GM19351 (cell line): ENCODE measurements at regions not wholly inside any gene's neighbourhood (a gene's known extent, or its start where the extent isn't known, plus 50 kb on each side); places are given as distances from the start of the nearest gene placed in this dataset.
"Not testable (repeated sequence)": the region's sequence is repeated elsewhere in the genome, so short reads cannot be mapped to it uniquely, and the experiment has no call there.

Source experiments
- ATAC-seq: cut with Tn5 transposase; IDR thresholded peaks from one replicate; pipeline ENCODE4 v1.9.1; 2021; ENCODE audit warnings: mild to moderate bottlenecking, moderate library complexity; ENCODE audit not compliant: unreplicated experiment

DNA sequence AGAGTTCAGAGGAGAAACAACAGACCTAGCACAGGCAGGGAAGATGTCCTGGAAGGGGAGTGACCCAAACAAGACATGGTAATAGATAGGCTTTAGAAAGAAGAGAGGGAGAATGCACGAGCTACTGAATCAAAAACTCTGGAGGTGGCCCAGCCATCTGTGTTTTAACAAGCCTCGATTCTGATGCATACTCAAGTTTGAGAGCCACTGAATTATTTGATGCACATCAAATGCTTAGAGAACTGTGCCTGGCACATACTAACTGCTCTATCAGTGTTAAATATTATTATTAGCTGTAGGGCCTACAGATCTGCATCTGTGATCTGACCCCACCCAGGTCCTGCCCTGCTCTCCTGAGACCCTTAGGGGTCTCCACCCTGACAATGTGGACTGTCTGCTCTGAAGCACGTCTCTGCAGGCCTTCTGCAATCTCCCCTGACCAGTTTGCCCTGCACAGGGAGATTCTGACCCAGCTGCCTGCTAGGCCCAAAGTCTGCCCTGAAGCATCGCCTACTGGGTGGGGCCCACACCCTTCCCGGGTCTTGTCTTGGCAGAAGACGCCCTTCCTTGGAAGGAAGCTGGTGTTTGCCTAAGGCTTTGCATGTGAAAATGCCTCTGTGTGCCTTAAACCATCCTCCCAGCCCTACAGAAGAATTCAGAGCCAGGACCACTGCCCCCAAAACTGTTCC is 201.5 kb upstream of the KLF3 start:
- ATAC-seq = no peak

DNA sequence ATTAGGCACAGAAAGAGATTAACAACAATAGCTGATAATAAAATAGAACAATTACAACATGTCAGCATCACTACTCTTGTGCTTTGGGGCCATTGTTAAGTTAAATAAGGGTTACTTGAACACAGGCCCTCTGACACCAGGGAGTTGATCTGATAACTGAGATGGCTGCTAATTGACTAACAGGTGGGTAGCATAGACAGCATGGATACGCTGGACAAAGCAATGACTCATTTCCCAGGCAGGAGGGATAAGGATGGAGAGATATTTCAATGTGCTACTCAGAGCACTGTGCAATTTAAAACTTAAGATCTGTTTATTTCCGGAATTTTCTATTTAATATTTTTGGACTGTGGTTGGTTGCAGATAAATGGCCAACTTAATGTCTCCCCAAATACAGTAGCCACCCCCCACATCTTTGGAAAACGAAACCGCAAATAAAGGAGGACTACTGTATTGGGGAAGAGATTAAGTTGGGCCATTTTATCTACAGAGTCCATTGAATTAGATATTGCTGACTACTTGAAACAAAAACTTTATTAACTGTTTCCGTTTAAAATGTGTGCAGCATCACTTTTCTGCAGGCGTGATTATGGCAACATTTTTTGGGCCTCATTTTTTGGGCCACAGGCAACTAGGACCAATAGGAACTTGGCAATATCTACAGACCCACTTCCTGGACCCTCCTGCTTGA is 200.6 kb upstream of the KLF3 start:
- no peak for ATAC-seq

DNA sequence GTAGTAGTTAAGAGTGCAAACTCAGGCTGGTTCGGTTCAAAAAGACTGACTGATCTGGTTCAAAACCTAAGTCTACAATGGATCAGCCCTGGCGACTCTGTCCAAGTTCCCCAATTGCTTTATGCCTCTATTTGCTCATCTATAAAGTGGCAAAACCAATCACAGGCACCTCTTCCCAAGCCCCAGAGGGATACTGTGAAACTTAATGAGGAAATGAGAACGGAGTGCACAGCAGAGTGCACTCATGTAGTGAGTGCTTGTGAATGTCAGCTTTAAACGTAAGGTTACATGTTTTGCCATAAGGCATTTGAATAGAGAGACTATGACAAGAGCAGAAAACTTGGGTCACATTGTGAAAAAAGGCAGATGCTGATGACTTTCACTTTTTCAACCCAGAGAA is 199.7 kb upstream of the KLF3 start:
- no peak for ATAC-seq

DNA sequence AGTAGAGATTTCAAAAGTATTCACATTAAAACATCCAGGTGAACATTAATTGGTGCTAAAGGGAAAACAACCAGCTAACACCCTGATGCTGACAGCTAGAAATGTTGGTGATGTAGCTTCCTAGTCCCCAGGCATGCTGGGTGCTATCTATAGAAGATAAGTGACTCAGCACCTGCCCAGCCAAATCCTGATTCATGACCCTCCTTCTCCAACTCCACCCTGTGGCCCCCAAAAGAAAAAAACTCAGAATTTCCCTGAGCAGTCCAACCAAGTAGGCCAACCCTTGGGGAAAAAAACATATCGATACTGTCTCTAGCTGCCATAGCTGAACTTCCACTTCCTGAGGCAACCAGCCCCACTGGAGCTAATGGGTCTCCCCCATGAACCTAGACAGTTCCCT is 197.6 kb upstream of the KLF3 start:
- ATAC-seq = no peak

DNA sequence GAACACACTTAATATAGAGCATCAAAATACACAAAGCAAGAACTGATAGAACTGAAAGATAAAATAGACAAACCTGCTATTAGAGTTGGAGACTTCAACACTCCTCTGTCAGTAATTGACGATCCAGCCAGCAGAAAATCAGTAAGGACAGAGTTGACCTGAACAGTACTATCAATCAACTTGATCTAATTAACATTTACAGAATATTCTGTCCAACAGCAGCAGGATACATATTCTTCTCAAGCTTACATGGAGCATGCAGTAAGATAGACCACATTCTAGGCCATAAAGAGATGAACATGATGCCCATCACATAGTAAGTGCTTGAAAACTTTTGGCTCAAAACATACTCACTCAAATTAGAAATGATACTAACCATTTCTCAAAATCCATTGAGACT is 196.7 kb upstream of the KLF3 start:
- ATAC-seq = no peak

DNA sequence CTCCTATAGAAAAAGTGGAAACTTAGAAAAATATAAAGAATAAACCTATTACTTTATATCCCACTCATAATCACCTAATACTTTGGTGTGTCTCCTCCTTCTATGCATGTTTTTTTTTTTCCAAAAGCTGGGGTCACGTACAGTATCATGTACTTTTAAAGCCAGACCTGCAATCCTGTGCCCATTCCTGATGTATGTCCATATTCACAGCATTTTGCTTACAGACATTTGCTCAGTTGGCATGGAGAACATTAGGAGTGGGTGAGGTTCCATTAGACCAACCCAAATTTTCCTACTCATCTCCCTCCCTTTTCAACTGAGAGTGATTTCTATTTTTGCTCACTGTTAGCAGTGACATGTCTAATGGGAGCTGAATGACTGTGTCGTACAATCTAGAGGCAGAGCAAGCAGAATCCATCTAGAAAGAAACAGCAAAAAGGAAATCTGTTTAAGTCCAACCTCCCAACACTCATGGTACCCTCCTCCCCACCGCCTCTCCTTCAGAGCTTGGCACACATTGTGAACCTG is 195.6 kb upstream of the KLF3 start:
- ATAC-seq = no peak

DNA sequence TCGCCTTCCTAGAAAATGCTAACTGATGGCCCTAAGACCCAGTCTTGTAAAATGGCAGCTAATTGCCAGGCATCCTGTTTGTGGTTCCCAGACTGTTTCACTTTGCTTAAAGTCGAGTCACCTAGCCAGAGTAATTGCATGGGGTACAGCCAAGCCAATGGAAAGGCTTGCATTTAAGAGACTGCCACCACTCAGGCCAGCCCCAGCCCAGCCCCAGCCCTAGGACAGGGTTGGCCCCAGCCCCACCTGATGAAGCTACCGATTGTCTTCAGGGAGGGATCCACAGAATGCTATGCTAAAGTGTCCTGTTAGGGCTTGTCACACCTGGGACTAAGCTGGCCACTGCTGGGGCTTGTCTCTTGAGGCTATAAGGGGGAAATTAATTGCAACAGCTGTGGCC is 194.6 kb upstream of the KLF3 start:
- ATAC-seq = no peak

DNA sequence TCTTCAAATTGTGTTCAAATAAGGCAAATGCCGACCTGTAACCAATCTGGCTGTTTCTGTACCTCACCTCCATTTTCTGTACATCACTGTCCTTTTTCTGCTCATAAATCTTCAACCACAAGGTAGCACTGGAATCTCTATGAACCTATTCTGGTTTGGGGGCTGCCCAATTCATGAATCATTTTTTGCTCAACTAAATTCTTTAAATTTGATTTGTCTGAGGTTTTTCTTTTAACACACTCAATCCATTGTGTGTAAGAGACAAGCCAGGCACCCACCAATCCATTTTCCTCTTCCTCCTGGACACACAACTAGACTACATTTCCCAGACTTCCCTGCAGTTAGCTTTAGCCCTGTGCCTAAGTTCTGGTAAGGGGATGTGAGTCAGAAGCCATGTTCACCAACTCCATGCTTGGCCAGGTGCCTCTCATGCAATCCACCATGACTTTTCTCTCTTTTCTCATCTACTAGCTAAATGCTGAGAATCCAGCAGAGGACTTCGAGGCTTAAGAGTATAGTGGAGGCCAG is 193.2 kb upstream of the KLF3 start:
- no peak for ATAC-seq

DNA sequence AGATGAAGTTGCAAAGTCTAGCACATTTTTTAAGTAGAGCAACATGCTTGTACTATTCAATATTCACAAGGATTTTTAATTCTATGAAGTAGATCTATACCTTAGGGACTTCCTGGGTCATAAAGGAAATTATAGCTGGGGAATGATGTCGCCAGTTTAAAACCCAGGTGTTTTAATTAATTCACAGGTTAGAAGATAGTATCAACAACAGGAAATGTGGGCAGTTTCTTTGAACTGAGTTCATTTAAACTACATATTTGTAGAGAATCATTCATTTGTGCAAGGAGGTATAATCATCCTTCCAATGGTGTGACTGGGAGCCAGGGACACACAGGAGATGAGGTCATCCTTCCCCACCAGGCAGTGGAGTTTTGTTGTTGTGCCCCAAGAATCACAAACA is 181.3 kb upstream of the KLF3 start:
- ATAC-seq = no peak

DNA sequence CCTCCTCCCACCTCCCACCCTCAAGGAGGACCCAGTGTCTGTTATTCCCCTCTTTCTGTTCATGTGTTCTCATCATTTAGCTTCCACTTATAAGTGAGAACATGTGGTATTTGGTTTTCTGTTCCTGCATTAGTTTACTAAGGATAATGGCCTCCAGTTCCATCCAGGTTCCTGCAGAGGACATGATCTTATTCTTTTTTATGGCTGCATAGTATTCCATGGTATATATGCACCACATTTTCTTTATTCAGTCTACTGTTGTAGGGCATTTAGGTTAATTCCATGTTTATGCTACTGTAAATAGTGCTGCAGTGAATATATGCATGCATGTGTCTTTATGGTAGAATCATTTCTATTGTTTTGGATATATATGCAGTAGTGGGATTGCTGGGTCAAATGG is 180.4 kb upstream of the KLF3 start:
- not testable (repeated sequence) for ATAC-seq

DNA sequence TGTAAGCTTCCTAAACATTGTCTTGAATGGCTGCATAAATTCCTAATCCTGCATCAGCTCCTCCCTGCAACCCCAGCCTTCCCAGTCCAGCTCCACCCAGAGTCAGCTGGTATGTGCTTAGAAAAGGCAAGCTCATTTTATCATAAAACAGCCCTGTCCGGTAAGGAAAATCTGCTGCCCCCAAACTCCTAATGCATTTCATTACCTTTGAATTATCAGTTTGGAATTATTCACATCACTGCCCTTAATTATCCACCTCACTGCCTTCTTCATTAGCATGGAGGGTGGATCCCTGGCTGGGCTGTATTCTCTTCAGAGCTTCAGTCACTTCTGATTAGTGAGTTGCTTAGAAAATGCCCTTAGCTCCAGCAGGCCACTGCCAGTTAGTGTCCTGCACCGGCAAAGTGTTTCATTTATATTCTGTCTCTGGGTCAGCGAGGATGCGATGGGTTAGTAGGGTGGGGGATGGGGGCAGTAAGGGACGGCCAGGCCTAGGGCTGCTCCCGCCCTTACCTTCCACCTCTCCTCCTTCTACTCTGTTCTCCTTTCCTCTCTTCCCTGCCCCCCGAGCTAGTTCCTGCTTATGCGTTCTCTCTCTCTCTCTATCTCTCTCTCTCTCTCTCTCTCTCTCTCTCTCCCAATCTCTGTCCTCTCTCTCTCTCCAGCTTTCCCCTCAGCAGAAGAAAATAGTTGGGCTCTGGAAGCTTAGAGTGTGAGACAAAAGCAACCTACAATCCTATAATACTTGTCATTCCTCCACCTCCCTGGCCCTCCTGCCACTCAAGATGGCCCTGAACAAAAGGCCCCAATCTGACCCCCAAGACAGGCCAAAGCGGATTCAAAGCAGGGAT is 174.8 kb upstream of the KLF3 start:
- ATAC-seq = no peak

DNA sequence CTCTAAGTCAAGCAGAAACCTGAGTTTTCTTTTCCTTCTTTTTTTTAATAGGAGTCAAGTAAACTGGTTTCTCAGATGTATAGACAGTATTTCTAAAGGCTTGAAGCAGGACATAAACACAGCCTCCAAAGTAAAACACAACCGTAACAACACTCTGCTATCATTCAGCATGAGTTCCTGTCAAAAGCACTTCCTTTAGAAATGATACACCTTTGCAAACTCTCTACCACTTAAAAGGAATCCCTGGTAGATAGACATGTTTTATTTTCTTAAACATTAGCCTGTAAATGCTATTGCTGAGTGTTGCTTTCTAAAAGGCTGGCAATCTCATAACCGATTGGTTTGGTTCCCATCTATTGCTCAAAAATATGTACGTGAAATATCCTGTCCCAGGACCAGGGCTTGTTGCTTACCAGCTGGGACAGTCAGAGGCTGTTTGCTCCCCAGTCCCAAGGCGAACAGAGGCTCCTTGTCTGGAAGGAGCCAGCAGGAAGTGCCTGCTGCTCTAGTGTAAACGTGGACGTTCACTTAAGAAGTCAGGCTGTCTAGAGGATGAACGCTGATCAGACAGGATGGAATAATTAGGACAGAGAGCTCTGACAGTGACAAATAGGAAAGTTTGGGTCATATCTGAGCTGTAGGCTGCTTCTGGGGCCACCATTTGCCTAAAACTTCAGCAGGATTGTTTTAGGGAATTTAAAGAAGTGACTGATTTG is 173.9 kb upstream of the KLF3 start:
- ATAC-seq = no peak

DNA sequence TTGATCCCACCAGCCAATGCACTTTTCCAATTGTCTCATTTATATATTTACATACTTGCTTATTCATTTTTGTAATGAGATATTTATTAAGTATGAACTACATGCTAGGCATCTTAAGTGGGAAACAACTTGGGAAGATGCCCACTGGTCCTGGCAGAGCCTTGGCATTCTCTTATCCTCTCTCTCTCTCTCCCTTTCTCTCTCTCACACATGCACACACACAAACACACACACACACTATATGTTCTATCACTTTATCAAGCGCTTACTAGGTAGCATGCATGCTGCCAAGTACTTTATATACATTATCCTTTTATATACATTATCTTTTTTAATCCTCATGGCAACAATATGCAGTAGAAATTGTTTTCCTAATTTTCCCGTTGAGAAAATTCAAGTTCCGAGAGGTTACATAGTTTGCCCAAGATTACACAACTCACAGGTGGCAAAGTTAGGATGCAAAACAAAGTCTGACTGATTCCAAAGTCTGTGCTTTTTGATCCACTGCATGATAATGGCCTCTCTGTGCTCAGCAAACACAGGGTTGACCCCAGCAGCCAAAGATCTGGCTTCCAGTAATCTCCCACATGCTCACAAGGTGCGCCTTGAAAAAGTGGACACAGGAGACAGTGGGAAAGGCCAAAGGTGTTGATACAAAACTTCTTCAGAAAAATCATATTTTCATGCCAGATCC is 173.1 kb upstream of the KLF3 start:
- no peak for ATAC-seq

DNA sequence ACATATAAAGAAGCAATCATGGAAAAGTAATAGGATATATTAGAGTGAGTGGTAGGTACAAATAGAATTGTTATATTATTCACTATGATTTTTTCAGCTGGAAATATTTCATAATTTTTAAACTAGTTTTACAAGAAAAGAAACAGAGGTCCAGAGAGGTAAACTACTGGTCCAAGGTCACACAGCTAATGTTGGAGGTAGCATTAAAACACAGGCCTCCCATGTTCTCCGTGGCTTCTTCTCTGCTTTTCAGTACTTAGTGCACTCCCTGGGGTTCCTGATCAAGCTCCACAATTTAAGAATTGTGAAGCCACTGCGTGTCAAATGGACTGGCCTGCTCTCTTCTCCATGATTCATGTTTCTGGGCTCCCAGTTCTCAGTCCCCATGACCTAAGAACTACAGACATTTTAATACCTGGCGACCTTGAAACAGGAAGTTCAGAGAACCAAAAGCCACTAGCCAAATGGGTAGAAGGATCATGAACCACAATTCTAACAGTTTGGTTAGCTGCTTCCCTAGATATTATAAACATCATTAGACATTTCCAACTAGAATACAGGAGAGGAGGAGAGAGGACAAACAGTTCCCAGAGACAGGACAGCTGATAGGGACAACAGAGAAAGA is 172.0 kb upstream of the KLF3 start:
- ATAC-seq = no peak

DNA sequence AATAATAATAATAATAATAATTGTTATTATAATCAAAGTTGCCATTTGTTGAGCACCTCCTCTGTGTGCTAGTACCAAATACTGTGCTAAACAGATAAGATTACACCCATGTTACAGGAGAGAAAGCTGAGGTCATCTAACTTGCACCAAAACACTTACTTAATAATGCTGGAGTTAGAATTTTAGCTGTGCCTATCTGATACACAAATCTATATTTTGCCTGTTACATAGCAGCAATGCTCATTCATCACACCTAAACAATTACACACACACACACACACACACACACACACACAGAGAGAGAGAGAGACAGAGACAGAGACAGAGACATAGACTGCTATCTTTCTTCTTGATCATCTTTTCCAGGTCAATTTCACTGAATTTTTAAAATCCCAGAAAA is 170.9 kb upstream of the KLF3 start:
- ATAC-seq = no peak

DNA sequence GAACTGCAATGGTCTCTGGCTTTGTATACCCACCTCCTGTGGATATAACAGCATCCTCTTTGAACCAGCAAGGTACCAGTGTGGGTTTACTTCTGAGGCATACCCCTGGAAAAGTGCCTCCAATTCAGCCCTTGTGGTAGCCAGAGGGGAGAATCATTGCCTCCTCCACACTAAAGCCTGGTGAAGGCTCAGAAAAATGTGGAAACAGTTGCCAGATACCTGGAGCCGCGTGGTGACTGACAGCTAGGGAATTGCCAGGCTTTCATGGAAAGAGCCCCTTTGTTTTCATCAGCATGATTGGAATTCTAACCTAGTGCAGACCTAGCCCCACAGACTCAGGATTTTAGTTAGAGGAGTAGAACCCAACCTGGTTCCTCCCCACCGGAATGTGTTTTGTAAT is 168.6 kb upstream of the KLF3 start:
- no peak for ATAC-seq

DNA sequence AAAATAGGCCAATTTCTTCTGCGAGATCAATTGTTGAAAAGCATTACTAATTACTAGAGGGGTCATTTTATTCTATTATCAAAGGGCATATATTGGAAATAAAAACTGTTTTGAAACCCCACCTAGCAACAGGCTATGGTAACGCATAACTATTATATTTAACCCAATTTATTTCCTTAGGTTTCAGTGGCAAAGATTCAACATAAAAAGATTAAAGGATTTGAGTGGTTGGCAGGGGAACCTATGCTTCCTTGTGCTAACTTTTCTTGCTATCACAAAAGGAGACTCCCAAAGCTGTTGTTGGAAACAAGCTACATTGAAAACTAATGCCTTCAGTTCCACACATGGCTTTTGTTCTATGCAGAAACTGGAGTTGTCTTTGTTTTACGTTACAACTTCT is 166.9 kb upstream of the KLF3 start:
- ATAC-seq = no peak

DNA sequence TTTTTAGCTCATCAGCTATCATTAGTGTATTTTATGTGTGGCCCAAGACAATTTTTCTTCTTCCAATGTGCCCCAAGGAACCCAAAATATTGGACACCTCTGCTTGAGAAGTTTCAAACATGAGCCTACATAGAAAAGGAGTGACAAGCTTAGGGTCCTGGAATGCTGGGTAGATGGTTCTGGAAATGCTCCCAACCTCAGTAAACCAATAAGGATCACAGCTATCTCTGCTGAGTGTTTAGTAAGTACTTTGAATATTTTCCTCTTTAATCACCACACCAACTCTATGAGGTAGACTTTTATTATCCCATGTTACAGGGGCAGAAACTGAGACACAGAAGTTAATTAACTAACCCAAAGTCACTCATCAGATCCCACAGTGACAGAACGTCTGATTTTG is 164.9 kb upstream of the KLF3 start:
- no peak for ATAC-seq

DNA sequence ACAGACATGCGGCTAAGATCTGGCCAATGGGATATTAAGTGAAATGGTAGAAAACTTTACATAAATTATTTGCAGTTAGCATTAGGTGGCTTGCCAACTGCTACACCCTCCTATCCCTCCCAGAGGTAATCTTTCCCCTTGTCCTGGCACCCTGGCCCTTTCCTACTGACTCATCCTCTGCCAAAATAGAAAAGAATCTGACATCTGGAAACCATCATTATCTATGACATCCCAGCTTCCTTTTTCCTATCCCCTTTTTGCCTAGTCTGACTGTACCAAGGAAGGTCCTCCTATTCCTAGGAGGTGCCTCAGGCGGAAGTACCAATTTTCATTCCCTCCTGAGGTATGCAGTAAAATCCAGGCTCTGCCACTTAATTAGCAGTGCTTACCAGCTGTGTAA is 163.6 kb upstream of the KLF3 start:
- ATAC-seq = no peak

DNA sequence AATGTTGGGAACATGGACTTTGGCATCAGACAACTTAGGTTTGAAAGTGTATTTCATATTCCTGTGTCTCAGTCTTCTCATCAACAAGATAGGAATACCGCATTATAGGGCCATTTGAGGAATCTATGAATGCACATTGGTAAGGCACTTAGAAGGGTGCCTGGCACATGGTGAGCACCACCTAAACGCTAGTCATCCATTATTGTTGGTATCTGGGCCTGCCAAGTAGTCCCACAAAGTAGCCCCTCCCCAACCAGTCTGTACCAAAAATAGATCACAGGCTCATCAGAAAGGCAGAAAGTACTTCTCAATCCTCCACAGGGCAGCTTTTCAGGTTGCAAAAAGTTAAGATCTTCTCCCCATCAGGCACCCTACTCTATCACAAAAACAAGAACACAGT is 162.3 kb upstream of the KLF3 start:
- ATAC-seq = no peak
